VCaP (cell line): ENCODE measurements at regions not wholly inside any gene's neighbourhood (a gene's known extent, or its start where the extent isn't known, plus 50 kb on each side); places are given as distances from the start of the nearest gene placed in this dataset.

Experiments
- H3K27ac ChIP-seq: fragments of 450-650 bp; 2 replicates; pipeline ENCODE4 v1.5.1; 2017
- CTCF ChIP-seq: fragments of 450-650 bp; conservative IDR thresholded peaks from 2 replicates; pipeline ENCODE4 v1.5.1; 2017; ENCODE audit warnings: mild to moderate bottlenecking, moderate library complexity

- no peak overlapping the region for H3K27ac ChIP-seq
- no peak for TF ChIP-seq CTCF
Measured at GRCh38 chr17:70390049-70390448, 220.7 kb downstream of the KCNJ2 start.

GRCh38 chr17:70394473-70395232, 225.3 kb downstream of the KCNJ2 start:
- no peak for TF ChIP-seq CTCF
- no peak overlapping the region for H3K27ac ChIP-seq

- H3K27ac ChIP-seq, result no peak overlapping the region
- no peak for TF ChIP-seq CTCF
Measured at GRCh38 chr17:70405492-70406220, 236.3 kb downstream of the KCNJ2 start.

GRCh38 chr17:70407506-70407905, 238.2 kb downstream of the KCNJ2 start:
- TF ChIP-seq CTCF, result no peak
- no peak overlapping the region for H3K27ac ChIP-seq

GRCh38 chr17:70408768-70409167, 239.4 kb downstream of the KCNJ2 start:
- TF ChIP-seq CTCF, result no peak
- H3K27ac ChIP-seq, result no peak overlapping the region

GRCh38 chr17:70414300-70414699, 245.0 kb downstream of the KCNJ2 start:
- no peak for TF ChIP-seq CTCF
- no peak overlapping the region for H3K27ac ChIP-seq

- TF ChIP-seq CTCF, result no peak
- no peak overlapping the region for H3K27ac ChIP-seq
Measured at GRCh38 chr17:70420861-70421445, 251.6 kb downstream of the KCNJ2 start.
